ENCODE measurements at regions not wholly inside any gene's neighbourhood (a gene's known extent, or its start where the extent isn't known, plus 50 kb on each side); places are given as distances from the start of the nearest gene placed in this dataset.

GRCh38 chr3:174667386-174667785, 191.7 kb upstream of the NAALADL2 start:
- Mint-ChIP-seq H3K36me3 (ENCODE audit: low read depth) (no peaks in the 10 kb centered on the region), H3K27ac (no peak overlapping the region), H3K9me3 (peaks cover 7% of the 10 kb centered on the region), H3K27me3 (ENCODE audit: low read depth) (no peaks in the 10 kb centered on the region), H3K4me3 (ENCODE audit: low read depth) (no peak overlapping the region), H3K4me1 (ENCODE audit: low read depth) (no peaks in the 10 kb centered on the region)
- DNase-seq (ENCODE audit: low spot score): no peak
- intact Hi-C loops (cut with micrococcal nuclease): no loop called here

GRCh38 chr3:174675406-174675805, 183.7 kb upstream of the NAALADL2 start:
- H3K4me1 Mint-ChIP-seq (ENCODE audit: low read depth): no peaks in the 10 kb centered on the region
- H3K27me3 Mint-ChIP-seq (ENCODE audit: low read depth): no peaks in the 10 kb centered on the region
- H3K4me3 Mint-ChIP-seq (ENCODE audit: low read depth): no peak overlapping the region
- no peak for DNase-seq (ENCODE audit: low spot score)
- H3K27ac Mint-ChIP-seq: no peak overlapping the region
- no peaks in the 10 kb centered on the region for H3K9me3 Mint-ChIP-seq
- H3K36me3 Mint-ChIP-seq (ENCODE audit: low read depth): no peaks in the 10 kb centered on the region
- intact Hi-C loops (cut with micrococcal nuclease): no loop called here

- Mint-ChIP-seq H3K27ac (no peak overlapping the region), H3K4me3 (ENCODE audit: low read depth) (no peak overlapping the region), H3K36me3 (ENCODE audit: low read depth) (no peaks in the 10 kb centered on the region), H3K27me3 (ENCODE audit: low read depth) (no peaks in the 10 kb centered on the region), H3K9me3 (peaks cover 16% of the 10 kb centered on the region), H3K4me1 (ENCODE audit: low read depth) (no peaks in the 10 kb centered on the region)
- intact Hi-C loops (cut with micrococcal nuclease): no loop called here
- DNase-seq (ENCODE audit: low spot score): no peak
Observed at GRCh38 chr3:174681784-174682183, 177.3 kb upstream of the NAALADL2 start.

- H3K4me3 Mint-ChIP-seq (ENCODE audit: low read depth): no peak overlapping the region
- H3K9me3 Mint-ChIP-seq: peaks cover 22% of the 10 kb centered on the region
- H3K27ac Mint-ChIP-seq: no peak overlapping the region
- H3K4me1 Mint-ChIP-seq (ENCODE audit: low read depth): no peaks in the 10 kb centered on the region
- H3K27me3 Mint-ChIP-seq (ENCODE audit: low read depth): no peaks in the 10 kb centered on the region
- DNase-seq (ENCODE audit: low spot score): no peak
- no peaks in the 10 kb centered on the region for H3K36me3 Mint-ChIP-seq (ENCODE audit: low read depth)
- intact Hi-C loops (cut with micrococcal nuclease): no loop called here
Observed at GRCh38 chr3:174685796-174686195, 173.3 kb upstream of the NAALADL2 start.

GRCh38 chr3:174697310-174697709, 161.8 kb upstream of the NAALADL2 start:
- intact Hi-C loops (cut with micrococcal nuclease): no loop called here
- no peak overlapping the region for H3K4me3 Mint-ChIP-seq (ENCODE audit: low read depth)
- no peaks in the 10 kb centered on the region for H3K36me3 Mint-ChIP-seq (ENCODE audit: low read depth)
- H3K4me1 Mint-ChIP-seq (ENCODE audit: low read depth): no peaks in the 10 kb centered on the region
- DNase-seq (ENCODE audit: low spot score): no peak
- no peaks in the 10 kb centered on the region for H3K27me3 Mint-ChIP-seq (ENCODE audit: low read depth)
- H3K9me3 Mint-ChIP-seq: no peaks in the 10 kb centered on the region
- H3K27ac Mint-ChIP-seq: no peak overlapping the region

- no peaks in the 10 kb centered on the region for H3K36me3 Mint-ChIP-seq (ENCODE audit: low read depth)
- no peaks in the 10 kb centered on the region for H3K27me3 Mint-ChIP-seq (ENCODE audit: low read depth)
- DNase-seq (ENCODE audit: low spot score): no peak
- no peak overlapping the region for H3K27ac Mint-ChIP-seq
- H3K4me3 Mint-ChIP-seq (ENCODE audit: low read depth): no peak overlapping the region
- intact Hi-C loops (cut with micrococcal nuclease): no loop called here
- no peaks in the 10 kb centered on the region for H3K4me1 Mint-ChIP-seq (ENCODE audit: low read depth)
- H3K9me3 Mint-ChIP-seq: no peaks in the 10 kb centered on the region
Observed at GRCh38 chr3:174700736-174701135, 158.4 kb upstream of the NAALADL2 start.

- Mint-ChIP-seq H3K9me3 (no peaks in the 10 kb centered on the region), H3K27me3 (ENCODE audit: low read depth) (no peaks in the 10 kb centered on the region), H3K27ac (no peak overlapping the region), H3K4me1 (ENCODE audit: low read depth) (no peaks in the 10 kb centered on the region), H3K36me3 (ENCODE audit: low read depth) (no peaks in the 10 kb centered on the region), H3K4me3 (ENCODE audit: low read depth) (no peak overlapping the region)
- intact Hi-C loops (cut with micrococcal nuclease): no loop called here
- DNase-seq (ENCODE audit: low spot score): no peak
Observed at GRCh38 chr3:174710612-174711011, 148.5 kb upstream of the NAALADL2 start.

- intact Hi-C loops (cut with micrococcal nuclease): no loop called here
- no peaks in the 10 kb centered on the region for H3K36me3 Mint-ChIP-seq (ENCODE audit: low read depth)
- H3K9me3 Mint-ChIP-seq: no peaks in the 10 kb centered on the region
- H3K4me1 Mint-ChIP-seq (ENCODE audit: low read depth): no peaks in the 10 kb centered on the region
- no peak overlapping the region for H3K27ac Mint-ChIP-seq
- no peaks in the 10 kb centered on the region for H3K27me3 Mint-ChIP-seq (ENCODE audit: low read depth)
- no peak for DNase-seq (ENCODE audit: low spot score)
- no peak overlapping the region for H3K4me3 Mint-ChIP-seq (ENCODE audit: low read depth)
Observed at GRCh38 chr3:174715386-174715785, 143.7 kb upstream of the NAALADL2 start.

GRCh38 chr3:174716956-174717505, 142.1 kb upstream of the NAALADL2 start:
- no peak overlapping the region for H3K4me3 Mint-ChIP-seq (ENCODE audit: low read depth)
- no peaks in the 10 kb centered on the region for H3K9me3 Mint-ChIP-seq
- H3K4me1 Mint-ChIP-seq (ENCODE audit: low read depth): no peaks in the 10 kb centered on the region
- intact Hi-C loops (cut with micrococcal nuclease): no loop called here
- no peaks in the 10 kb centered on the region for H3K36me3 Mint-ChIP-seq (ENCODE audit: low read depth)
- H3K27me3 Mint-ChIP-seq (ENCODE audit: low read depth): no peaks in the 10 kb centered on the region
- DNase-seq (ENCODE audit: low spot score): no peak
- no peak overlapping the region for H3K27ac Mint-ChIP-seq

GRCh38 chr3:174720717-174721116, 138.4 kb upstream of the NAALADL2 start:
- Mint-ChIP-seq H3K4me1 (ENCODE audit: low read depth) (no peaks in the 10 kb centered on the region), H3K27ac (no peak overlapping the region), H3K4me3 (ENCODE audit: low read depth) (no peak overlapping the region), H3K27me3 (ENCODE audit: low read depth) (no peaks in the 10 kb centered on the region), H3K36me3 (ENCODE audit: low read depth) (no peaks in the 10 kb centered on the region), H3K9me3 (no peaks in the 10 kb centered on the region)
- no peak for DNase-seq (ENCODE audit: low spot score)
- intact Hi-C loops (cut with micrococcal nuclease): no loop called here

GRCh38 chr3:174725303-174725702, 133.8 kb upstream of the NAALADL2 start:
- no peak for DNase-seq (ENCODE audit: low spot score)
- Mint-ChIP-seq H3K9me3 (no peaks in the 10 kb centered on the region), H3K36me3 (ENCODE audit: low read depth) (no peaks in the 10 kb centered on the region), H3K27ac (no peak overlapping the region), H3K4me3 (ENCODE audit: low read depth) (no peak overlapping the region), H3K27me3 (ENCODE audit: low read depth) (no peaks in the 10 kb centered on the region), H3K4me1 (ENCODE audit: low read depth) (no peaks in the 10 kb centered on the region)
- intact Hi-C loops (cut with micrococcal nuclease): no loop called here

GRCh38 chr3:174737966-174738365, 121.2 kb upstream of the NAALADL2 start:
- H3K4me1 Mint-ChIP-seq (ENCODE audit: low read depth): no peaks in the 10 kb centered on the region
- no peaks in the 10 kb centered on the region for H3K36me3 Mint-ChIP-seq (ENCODE audit: low read depth)
- intact Hi-C loops (cut with micrococcal nuclease): no loop called here

GRCh38 chr3:174749143-174749542, 110.0 kb upstream of the NAALADL2 start:
- H3K4me1 Mint-ChIP-seq (ENCODE audit: low read depth): no peaks in the 10 kb centered on the region
- no peaks in the 10 kb centered on the region for H3K36me3 Mint-ChIP-seq (ENCODE audit: low read depth)
- no peak overlapping the region for H3K27ac Mint-ChIP-seq
- H3K27me3 Mint-ChIP-seq (ENCODE audit: low read depth): no peaks in the 10 kb centered on the region
- H3K4me3 Mint-ChIP-seq (ENCODE audit: low read depth): no peak overlapping the region
- H3K9me3 Mint-ChIP-seq: peaks cover 15% of the 10 kb centered on the region
- intact Hi-C loops (cut with micrococcal nuclease): no loop called here
- DNase-seq (ENCODE audit: low spot score): no peak

More at GRCh38 chr3:174737966-174738365, 121.2 kb upstream of the NAALADL2 start:
- no peaks in the 10 kb centered on the region for H3K27me3 Mint-ChIP-seq (ENCODE audit: low read depth)
- peaks cover 14% of the 10 kb centered on the region for H3K9me3 Mint-ChIP-seq
- no peak overlapping the region for H3K4me3 Mint-ChIP-seq (ENCODE audit: low read depth)
- H3K27ac Mint-ChIP-seq: no peak overlapping the region
- no peak for DNase-seq (ENCODE audit: low spot score)

Measured in activated T-helper 2 cell treated with anti-CD3 and anti-CD28 coated beads, Interferon-gamma antibody, Interleukin-2, Interleukin-4, amounts not matched to agents 10 μg/mL and 5 μg/mL and 100 μg/mL, durations not matched to agents 14 hours and 24 hours and 36 hours (primary cell).